ENCODE measurements at regions not wholly inside any gene's neighbourhood (a gene's known extent, or its start where the extent isn't known, plus 50 kb on each side); places are given as distances from the start of the nearest gene placed in this dataset.

GRCh38 chr11:113557926-113558325 is 82.7 kb upstream of the DRD2 start:
- no peaks in the 10 kb centered on the region for H3K9me3 ChIP-seq
- H3K27me3 ChIP-seq: peaks cover 0 to 6% of the 10 kb centered on the region in 2 donors
- intact Hi-C loops (cut with DNase I): no loop called here
- H3K4me3 ChIP-seq: no peak overlapping the region
- no peaks in the 10 kb centered on the region for H3K4me1 ChIP-seq
- no peaks in the 10 kb centered on the region for H3K36me3 ChIP-seq
- no peak overlapping the region for H3K27ac ChIP-seq
- ATAC-seq (no peak), DNase-seq (no peak)
- TF ChIP-seq CTCF (IDR thresholded peaks at IDR 0.05): no peak

DNA sequence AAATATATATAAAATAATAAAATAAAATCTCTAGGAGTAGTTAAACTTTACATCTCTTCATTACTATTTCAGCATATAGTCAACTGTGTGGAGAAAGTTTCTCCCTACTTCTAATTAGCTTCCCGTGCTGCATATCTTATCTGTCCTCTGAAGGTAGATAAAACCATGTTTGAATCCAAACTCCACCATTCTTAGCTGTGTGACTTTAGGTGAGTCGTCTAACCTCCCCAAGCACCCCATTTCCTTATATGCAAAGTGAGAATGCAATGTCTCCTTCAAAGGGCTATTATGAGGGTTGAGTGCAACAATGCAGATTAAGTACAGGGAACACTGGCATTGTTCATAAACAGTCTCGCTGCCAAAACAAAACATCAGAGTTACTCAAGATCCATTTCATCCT is 80.8 kb upstream of the DRD2 start:
- H3K4me3 ChIP-seq: no peak overlapping the region
- ATAC-seq: no peak
- DNase-seq: no peak
- H3K27me3 ChIP-seq: no peaks in the 10 kb centered on the region
- intact Hi-C loops (cut with DNase I): no loop called here
- H3K4me1 ChIP-seq: no peaks in the 10 kb centered on the region
- no peaks in the 10 kb centered on the region for H3K36me3 ChIP-seq
- no peak overlapping the region for H3K27ac ChIP-seq
- H3K9me3 ChIP-seq: no peaks in the 10 kb centered on the region
- no peak for TF ChIP-seq CTCF (IDR thresholded peaks at IDR 0.05)

GRCh38 chr11:113555071-113555619 is 79.9 kb upstream of the DRD2 start:
- intact Hi-C loops (cut with DNase I): no loop called here
- no peaks in the 10 kb centered on the region for H3K4me1 ChIP-seq
- TF ChIP-seq CTCF (IDR thresholded peaks at IDR 0.05): no peak

GRCh38 chr11:113554526-113554925 is 79.3 kb upstream of the DRD2 start:
- H3K27ac ChIP-seq: no peak overlapping the region
- intact Hi-C loops (cut with DNase I): no loop called here
- ATAC-seq: no peak
- H3K27me3 ChIP-seq: no peaks in the 10 kb centered on the region
- no peak for TF ChIP-seq CTCF (IDR thresholded peaks at IDR 0.05)
- no peak overlapping the region for H3K4me3 ChIP-seq
- no peaks in the 10 kb centered on the region for H3K36me3 ChIP-seq
- no peak for DNase-seq
- H3K4me1 ChIP-seq: no peaks in the 10 kb centered on the region
- H3K9me3 ChIP-seq: no peaks in the 10 kb centered on the region

More at GRCh38 chr11:113555071-113555619, 79.9 kb upstream of the DRD2 start:
- Histone ChIP-seq H3K27ac (no peak overlapping the region), H3K27me3 (no peaks in the 10 kb centered on the region), H3K9me3 (no peaks in the 10 kb centered on the region), H3K4me3 (no peak overlapping the region), H3K36me3 (no peaks in the 10 kb centered on the region)
- DNase-seq (no peak), ATAC-seq (no peak)

DNA sequence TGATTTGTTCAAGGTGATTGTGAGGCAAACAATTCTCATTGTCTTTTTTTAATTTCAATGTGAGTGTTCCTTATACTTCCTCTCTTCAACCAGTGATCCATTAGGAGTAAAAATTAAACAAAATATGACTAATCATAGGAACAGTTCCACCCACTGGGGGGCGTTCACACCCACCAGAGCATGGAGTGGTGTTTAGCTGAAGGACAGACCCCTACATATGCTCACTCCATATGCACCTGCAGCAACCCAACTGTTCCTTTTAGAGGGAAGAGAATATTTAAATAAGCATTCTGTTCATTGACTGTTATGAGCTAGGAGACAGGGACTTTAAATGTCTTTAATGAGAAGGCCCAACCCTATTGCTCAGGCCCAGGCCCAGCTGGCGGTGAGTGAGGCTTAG is 78.7 kb upstream of the DRD2 start:
- no peak overlapping the region for H3K4me3 ChIP-seq
- no peak overlapping the region for H3K27ac ChIP-seq
- H3K9me3 ChIP-seq: no peaks in the 10 kb centered on the region
- no peaks in the 10 kb centered on the region for H3K4me1 ChIP-seq
- H3K36me3 ChIP-seq: no peaks in the 10 kb centered on the region
- intact Hi-C loops (cut with DNase I): no loop called here
- H3K27me3 ChIP-seq: no peaks in the 10 kb centered on the region
- TF ChIP-seq CTCF (IDR thresholded peaks at IDR 0.05): no peak
- no peak for DNase-seq
- ATAC-seq: no peak

Data from left lung (tissue), 4 donors.